Stimulated activated CD8-positive, alpha-beta memory T cell treated with anti-CD3 and anti-CD28 coated beads, Interleukin-7, amount 100 ng/mL, for 1 hour (primary cell): ENCODE measurements at regions not wholly inside any gene's neighbourhood (a gene's known extent, or its start where the extent isn't known, plus 50 kb on each side); places are given as distances from the start of the nearest gene placed in this dataset.
A peak's percentile ranks its signal among the peaks of the same experiment; 100 is the strongest.
"Not testable (repeated sequence)": the region's sequence is repeated elsewhere in the genome, so short reads cannot be mapped to it uniquely, and the experiment has no call there.

ENCODE experiments used
- DNase-seq, 2 donors: peaks; one replicate each; pipeline ENCODE4 v3.0.0-alpha.2; 2020; ENCODE audit warnings: low read depth in 2 of 2

DNA sequence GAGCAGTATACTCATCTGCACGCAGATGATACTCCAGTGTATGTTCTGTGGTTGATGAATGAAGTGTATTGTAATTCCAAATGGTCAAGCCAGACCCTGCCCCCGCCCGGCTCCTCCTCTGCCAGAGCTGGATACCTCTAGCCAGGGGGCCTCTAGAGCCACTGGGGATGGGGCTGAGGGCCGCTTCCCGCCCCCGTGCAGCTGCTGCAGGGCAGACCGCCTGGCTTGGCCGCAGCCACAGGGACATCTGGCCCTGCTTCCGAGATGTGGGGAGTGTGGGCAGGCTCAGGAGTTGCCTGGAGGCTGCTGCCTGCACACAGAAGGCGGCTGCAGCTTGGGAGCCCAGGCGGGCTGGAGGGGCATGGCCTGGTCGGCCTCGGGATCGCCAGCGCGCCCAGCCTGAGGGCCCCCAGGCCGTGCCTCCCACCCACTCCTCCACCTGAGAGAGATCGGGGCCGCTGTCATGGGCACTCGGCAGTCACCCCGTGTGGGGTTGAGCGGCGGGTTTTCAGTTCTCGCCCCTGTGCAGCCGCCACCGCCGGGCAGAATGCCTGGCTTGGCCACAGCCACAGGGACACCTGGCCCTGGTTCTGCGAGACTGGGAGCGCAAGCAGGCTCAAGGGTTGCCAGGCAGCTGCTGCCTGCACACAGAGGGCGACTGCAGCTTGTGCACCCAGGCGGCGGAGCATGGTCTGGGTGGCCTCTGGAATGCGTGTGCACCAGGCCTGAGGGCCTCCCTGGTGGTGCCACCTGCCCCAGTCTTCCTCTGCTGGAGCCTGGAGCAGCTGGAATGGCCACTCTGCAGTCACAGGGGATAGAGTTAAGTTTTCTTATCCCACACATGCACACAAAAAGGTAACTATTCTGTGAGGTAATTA lies 1643.7 kb downstream of the SPATA31A7 start:
- DNase-seq: not testable (repeated sequence)

DNA sequence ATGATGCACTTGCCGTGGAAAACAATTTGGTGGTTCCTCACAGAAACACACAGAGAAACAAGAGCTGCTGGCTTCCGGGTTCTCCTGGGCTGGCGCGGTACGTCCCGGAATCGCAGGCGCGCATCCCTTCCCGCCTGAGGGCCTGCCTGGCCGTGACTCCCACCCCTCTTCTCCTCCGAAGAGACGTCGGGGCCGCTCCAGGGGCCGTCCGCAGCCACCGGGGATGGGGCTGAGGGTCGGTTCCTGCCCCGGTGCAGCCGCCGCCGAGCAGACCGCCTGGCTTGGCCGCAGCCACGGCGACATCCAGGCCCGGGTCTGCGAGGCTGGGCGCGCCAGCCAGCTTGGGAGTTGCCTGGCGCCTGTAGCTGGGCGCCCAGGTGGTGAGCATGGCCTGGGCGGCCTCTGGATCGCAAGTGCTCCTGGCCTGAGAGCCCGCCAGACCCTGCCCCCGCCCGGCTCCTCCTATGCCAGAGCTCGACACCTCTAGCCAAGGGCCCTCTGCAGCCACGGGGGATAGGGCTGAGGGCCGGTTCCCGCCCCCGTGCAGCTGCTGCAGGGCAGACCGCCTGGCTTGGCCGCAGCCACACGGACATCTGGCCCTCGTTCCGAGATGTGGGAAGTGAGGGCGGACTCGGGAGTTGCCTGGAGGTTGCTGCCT lies 1647.5 kb downstream of the SPATA31A7 start:
- DNase-seq: not testable (repeated sequence)

DNA sequence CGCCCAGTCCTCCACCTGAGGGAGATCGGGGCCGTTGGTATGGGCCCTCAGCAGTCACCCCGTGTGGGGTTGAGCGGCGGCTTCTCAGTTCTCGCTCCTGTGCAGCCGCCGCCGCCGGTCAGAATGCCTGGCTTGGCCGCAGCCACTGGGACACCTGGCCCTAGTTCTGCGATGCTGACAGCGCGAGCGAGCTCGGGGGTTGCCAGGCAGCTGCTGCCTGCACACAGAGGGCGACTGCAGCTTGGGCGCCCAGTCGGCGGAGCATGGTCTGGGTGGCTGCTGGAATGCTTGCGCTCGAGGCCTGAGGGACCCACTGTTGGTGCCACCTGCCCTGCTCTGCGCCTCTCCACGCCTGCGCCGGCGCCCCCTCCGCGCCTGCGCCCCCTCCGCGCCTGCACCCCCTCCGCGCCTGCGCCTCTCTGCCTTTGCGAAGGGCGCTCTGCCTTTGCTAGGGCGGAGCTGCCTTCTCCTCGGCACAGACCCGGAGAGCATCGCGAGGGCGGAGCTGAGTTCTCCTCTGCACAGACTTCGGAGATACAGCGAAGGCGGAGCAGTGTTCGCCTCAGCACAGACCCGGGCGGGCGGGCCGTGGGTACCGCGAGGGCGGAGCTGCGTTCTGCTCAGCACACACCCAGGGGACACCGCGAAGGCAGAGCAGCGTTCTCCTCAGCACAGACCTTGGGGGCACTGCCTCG lies 1648.3 kb downstream of the SPATA31A7 start:
- DNase-seq: peak; percentile 88 to 93

DNA sequence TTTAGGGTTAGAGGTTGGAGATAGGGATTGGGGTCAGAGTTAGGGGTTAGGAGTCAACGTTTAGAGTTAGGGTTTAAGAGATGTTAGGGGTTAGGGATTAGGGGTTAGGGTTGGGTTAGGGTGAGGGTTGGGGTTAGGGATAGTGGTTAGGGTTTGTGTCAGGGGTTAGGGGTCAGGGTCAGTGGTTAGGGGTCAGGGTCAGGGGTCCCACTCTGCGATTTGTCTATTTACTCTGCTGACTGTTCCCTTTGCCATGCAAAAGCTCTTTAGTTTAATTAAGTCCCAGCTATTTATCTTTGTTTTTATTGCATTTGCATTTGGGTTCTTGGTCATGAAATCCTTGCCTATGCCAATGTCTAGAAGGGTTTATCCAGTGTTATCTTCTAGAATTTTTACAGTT lies 1649.3 kb downstream of the SPATA31A7 start:
- not testable (repeated sequence) for DNase-seq

DNA sequence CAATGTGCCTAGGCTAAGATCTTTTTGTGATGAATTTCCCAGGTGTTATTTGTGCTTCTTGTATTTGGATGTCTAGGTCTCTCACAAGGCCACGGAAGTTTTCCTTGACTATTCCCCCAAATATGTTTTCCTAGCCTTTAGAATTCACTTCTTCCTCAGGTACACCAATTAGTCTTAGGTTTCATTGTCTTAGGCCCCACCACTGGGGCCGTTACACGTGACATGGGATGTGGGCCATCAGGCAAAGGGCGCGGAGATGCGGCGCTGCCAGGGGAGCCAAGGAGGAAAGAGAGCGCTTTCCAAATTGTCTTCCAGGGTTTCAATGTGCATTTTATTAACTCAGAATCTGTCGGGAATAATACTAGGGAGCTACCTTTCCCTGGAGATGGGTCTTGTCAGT lies 1653.3 kb downstream of the SPATA31A7 start:
- DNase-seq: not testable (repeated sequence)

DNA sequence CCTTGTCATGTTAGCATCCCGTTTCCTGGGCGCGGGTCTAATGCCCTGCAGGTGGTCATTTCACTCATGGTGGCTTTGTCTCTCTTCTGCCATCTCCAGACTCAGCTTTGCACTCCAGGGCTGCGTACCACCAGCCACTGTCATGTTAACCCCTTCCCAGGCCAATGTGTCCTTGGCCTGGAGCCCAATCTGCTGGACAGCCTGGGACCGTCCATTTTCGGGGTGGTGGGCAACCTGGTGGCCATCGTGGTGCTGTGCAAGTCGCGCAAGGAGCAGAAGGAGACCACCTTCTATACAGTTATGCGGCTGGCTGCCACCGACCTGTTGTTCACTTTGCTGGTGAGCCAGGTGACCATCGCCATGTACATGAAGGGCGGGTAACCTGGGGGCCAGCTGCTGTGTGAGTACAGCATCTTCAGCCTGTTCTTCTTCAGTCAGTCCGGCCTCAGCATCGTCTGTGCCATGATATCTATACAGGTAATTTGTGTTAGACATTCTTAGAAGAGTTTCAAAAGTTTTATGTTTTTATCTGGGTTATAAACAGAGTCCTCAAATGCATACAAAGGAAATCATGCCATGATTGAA lies 1654.0 kb downstream of the SPATA31A7 start:
- not testable (repeated sequence) for DNase-seq

DNA sequence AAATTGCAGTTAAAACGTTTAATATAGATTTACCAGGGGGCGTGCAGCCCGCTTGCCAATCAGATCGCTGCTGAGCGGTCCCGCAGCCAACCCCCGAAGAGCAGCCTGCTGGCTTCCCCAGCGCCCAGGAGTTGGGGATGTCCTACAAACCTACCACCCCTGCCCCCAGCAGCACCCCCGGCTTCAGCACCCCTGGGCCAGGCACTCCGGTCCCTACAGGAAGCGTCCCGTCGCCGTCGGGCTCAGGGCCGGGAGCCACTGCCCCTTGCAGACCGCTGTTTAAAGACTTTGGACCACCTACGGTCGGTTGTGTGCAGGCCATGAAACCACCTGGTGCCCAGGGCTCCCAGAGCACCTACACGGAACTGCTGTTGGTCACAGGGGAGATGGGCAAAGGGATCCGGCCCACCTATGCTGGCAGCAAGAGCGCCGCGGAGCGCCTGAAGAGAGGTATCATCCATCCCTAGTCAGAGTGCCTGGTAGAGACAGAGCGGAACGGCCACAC lies 1654.9 kb downstream of the SPATA31A7 start:
- DNase-seq: not testable (repeated sequence)

DNA sequence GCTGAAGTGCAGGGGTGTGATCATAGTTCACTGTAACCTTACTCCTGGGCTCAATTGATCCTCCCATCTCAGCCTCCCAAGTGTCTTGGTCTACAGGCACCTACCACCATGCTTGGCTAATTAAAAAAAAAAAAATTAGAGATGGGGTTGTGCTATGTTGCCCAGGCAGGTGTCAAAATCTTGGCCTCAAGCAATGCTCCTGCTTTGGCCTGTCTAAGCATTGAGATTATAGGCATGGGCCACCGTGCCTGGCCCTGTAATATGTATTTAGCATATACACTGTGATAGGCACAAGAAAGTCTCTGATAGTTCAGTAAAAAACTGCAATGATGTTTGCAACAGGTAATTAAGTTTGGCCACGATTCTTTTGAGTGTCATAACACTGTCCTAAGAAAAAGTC lies 1658.4 kb downstream of the SPATA31A7 start:
- not testable (repeated sequence) for DNase-seq

DNA sequence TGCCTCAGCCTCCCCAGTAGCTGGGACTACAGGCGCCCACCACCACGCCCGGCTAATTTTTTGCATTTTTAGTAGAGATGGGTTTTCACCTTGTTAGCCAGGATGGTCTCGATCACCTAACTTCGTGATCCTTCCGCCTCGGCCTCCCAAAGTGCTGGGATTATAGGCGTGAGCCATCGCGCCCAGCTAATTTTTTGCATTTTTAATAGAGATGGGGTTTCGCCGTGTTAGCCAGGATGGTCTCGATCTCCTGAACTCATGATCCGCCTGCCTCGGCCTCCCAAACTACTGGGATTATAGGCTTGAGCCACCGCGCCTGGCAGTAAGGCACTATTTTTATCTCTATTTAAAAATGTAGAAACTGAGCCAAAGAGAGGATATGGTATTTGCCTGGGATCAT lies 1660.2 kb downstream of the SPATA31A7 start:
- DNase-seq: not testable (repeated sequence)

DNA sequence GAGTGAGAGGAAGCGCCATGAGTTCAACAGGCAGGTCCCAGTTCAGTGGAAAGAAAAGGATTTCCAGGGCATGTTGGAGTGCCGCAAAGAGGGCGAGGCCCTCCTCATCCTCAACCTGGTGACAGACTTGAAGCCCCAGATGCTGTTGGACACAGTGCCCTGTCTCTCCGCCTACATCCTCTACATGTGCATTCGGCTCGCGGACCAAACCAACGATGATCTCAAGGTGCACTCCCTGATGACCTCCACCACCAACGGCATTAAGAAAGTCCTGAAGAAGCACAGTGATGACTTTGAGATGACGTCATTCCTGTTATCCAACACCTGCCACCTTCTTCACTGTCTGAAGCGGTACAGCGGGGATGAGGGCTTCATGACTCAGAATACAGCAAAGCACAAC lies 1667.4 kb downstream of the SPATA31A7 start:
- not testable (repeated sequence) for DNase-seq

DNA sequence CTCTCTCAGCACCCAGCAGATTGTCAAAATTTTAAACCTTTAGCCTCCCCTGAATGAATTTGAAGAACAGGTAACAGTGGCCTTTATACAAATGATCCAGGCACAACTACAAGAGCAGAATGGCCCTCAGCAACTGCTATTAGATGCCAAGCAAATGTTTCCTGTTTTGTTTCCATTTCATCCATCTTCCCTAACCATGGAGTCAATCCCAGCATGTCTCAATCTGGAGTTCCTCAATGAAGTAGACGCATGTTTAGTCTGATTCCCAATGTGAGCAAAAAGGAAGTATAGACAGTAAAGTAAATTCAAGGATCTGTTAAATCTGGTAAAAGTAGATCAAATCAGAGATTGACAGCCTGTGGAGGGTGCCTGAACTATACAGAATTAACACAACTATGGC lies 1668.4 kb downstream of the SPATA31A7 start:
- DNase-seq: not testable (repeated sequence)

DNA sequence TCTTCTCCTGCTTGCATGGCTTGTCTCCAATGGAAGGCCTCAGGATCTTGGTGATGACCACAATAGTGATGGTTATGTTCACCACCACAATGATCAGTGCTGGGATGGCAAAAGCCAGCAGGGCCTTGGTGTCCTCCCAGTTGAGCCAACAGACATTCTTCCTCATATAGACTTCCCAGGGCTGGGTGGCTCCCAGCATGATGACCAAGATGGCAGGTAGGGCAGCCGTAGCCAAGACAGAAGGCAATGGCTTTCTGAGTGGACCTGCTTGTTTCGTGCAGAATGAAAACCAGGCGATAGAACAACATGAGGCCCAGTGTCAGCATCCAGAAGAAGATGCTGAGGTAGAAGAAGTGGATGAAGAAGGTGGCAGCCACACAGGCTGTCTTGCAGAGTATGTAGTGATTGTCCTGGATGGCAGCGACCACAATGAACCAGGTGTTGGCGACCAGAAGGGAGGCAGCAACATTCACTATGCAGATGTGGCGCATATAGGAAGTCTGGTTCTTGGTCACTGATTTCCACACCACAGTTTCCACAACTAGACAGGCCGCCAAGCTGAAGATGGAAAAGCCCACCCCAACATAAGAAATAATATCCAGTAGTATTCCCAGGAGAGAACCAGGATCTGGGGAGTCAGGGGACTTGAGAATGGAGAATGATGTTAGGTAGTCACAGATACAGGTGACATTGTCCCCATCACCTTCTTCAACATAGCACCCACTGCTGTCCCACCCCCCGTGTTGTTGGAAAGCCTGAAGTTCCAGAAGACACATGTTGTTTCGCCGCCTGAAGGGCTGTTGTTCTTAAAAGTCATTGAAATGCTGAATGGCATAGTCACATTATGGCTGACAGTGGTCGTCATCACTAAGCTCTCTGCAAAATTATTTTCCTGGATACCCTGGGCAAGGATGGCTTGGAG lies 1671.4 kb downstream of the SPATA31A7 start:
- not testable (repeated sequence) for DNase-seq

DNA sequence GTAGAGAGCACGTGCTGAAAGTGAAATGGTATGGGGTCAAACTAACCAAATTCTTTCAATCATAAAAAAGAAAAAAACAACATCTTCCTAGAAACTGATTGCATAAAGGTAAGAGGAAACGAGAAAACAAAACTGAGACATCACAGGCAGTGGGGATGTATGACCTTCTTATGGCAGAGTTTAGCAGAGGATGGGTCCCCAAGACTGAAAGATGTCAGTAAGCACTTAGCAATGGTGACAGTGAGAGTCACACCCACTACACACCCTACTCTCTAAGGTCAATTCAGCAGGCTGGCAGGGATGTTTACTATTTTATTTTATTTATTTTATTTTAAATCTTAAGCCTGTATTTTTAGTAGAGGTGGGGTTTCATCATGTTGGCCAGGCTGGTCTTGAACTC lies 1672.3 kb downstream of the SPATA31A7 start:
- DNase-seq: not testable (repeated sequence)

DNA sequence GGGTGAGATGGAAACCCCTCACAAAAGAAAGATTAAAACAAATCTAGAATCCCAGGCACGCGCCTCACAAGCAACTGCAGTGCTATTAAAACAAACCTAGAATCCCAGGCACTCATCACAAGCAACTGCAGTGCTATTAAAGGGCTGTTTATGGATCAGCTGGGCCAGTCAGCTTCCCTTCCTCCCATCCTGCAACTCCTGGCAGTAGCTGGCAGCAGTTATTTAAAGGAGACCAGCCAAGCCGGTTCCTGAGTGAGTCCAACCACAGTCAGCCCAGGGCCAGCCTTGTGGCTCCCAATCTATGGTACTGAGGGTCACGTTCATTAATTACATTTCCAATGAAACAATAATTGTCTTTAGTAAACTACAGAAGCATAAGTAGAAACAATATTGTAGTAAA lies 1673.5 kb downstream of the SPATA31A7 start:
- DNase-seq: not testable (repeated sequence)

DNA sequence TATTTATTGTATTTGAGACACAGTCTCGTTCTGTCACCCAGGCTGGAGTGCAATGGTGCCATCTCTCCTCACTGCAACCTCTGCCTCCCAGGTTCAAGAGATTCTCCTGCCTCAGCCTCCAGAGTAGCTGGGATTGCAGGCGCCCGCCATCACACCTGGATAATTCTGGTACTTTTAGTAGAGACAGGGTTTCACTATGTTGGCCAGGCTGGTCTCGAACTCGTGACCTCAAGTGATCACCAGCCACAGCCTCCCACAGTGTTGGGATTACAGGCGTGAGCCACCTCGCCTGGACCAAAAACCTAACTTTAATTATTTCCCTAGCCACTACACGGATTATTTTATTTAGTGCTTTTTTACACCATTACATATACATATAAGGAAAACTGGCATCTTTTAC lies 1674.0 kb downstream of the SPATA31A7 start:
- DNase-seq: not testable (repeated sequence)

DNA sequence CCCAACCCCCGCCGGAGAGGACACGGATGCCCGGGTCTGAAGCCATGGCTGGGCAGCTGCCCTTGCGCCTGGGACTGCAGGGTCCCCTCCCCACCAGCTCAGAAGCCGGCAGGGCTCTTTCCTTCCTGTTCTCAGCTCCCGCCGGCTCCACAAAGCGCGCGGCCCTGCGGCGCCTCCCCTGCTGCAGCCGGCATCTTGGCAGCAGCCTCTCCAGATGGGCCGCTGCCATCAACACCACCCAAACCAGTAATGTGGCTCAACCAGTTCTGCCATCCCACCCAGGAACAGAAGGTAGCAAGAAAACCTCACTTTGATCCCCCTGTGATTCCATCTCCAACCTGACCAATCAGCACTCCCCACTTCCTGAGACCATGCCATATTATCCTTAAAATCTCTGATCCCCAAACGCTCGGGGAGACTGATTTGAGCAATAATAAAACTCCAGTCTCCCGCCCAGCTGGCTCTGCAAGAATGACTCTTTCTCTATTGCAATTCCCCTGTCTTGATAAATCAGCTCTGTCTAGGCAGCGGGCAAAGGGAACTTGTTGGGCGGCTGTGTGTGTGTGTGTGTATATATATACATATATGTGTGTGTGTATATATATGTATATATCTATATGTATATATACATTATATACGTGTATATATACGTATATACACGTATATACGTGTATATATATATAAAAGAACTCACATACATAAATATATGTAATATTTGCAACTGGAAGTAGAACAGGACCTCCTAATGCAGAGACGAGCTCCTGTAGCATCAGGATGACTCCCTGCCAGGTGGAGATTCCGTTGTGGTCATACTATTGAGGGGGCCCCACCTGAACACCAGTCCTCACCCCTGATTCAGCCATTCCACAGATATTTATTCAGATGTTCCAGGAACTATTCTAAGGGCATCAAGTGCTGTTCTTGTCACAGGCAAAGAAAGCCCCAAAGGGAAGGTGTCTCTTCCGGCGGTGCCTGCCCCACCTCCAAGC lies 1674.9 kb downstream of the SPATA31A7 start:
- DNase-seq: not testable (repeated sequence)

DNA sequence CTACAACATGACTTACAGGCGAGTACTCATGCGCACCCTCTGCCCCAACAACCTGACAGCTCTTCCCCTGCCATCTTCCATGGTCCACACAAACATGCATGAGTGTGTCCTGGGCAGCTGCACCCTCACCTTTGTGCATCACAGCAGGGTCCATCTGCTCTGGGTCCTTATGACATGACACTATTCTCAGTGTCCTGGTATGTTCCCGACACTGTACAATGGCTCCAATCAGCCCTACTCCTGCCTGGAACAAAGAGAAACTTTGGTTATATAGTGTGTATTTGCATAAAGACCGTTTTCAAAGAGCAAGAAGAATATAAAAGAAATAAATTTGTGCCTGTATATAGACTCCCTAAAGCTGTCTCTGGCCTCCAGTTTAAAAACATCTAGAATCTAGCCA lies 1679.2 kb downstream of the SPATA31A7 start:
- not testable (repeated sequence) for DNase-seq

DNA sequence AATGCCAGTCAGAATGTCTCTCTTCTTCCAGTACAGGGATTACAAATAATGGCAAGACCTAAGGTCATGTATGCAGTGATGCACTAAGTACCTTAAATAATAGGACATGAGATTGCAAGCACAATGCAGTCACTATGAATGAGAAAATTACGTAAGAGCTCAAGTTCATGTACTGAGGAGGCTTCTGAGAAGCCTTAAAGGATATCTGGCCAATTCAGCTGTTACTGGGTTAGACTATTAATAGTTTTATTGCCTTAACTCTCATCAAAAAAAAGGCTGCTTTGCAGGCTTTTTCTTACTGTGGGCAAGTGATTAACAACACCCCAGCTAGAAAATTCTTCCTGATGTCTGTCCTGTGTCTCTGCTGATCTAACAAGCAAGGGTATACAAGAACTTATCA lies 1681.9 kb downstream of the SPATA31A7 start:
- not testable (repeated sequence) for DNase-seq

DNA sequence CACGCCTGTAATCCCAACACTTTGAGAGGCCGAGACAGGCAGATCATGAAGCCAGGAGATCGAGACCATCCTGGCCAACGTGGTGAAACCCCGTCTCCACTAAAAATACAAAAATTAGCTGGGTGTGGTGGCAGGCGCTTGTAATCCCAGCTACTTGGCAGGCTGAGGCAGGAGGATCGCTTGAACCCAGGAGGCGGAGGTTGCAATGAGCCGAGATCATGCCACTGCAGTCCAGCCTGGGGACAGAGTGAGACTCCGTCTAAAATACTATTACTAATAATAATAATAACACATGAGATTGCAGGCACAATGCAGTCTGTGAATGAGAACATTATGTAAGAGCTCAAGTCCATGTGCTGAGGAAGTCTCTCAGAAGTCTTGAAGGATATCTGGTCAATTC lies 1684.4 kb downstream of the SPATA31A7 start:
- DNase-seq: not testable (repeated sequence)
